Keratinocyte (primary cell): ENCODE measurements at regions not wholly inside any gene's neighbourhood (a gene's known extent, or its start where the extent isn't known, plus 50 kb on each side); places are given as distances from the start of the nearest gene placed in this dataset.

Experiments
- CTCF ChIP-seq, 3 experiments: IDR thresholded peaks in 1 of 3; conservative IDR thresholded peaks in 1 of 3; optimal IDR thresholded peaks in 1 of 3; 2 replicates in 2 of 3; 3 replicates in 1 of 3; pipeline versions ENCODE3 to v1.5.1; 2011; ENCODE audit warnings: low read length in 3 of 3, mild to moderate bottlenecking in 3 of 3, moderate library complexity in 2 of 3, control low read depth in 1 of 3, inconsistent platforms in 1 of 3; ENCODE audit not compliant: insufficient read depth in 2 of 3; ENCODE audit errors: extremely low read depth in 1 of 3
- EZH2 ChIP-seq: IDR thresholded peaks from one replicate; pipeline ENCODE4 v1.6.1; 2012; ENCODE audit warnings: inconsistent platforms, mild to moderate bottlenecking, low read length, moderate library complexity

GRCh38 chr4:126007142-126007541, 692.4 kb downstream of the FAT4 start:
- TF ChIP-seq EZH2 (no peak), CTCF (optimal IDR thresholded peaks at IDR 0.05 in 1 of 3, IDR thresholded peaks at IDR 0.05 in 1 of 3, conservative IDR thresholded peaks at IDR 0.05 in 1 of 3; ENCODE audit: extremely low read depth in 1 of 3, insufficient read depth in 2 of 3, low read length in 3 of 3) (no peak)
